ENCODE measurements at regions not wholly inside any gene's neighbourhood (a gene's known extent, or its start where the extent isn't known, plus 50 kb on each side); places are given as distances from the start of the nearest gene placed in this dataset.
"Not testable (repeated sequence)": the region's sequence is repeated elsewhere in the genome, so short reads cannot be mapped to it uniquely, and the experiment has no call there.

DNA sequence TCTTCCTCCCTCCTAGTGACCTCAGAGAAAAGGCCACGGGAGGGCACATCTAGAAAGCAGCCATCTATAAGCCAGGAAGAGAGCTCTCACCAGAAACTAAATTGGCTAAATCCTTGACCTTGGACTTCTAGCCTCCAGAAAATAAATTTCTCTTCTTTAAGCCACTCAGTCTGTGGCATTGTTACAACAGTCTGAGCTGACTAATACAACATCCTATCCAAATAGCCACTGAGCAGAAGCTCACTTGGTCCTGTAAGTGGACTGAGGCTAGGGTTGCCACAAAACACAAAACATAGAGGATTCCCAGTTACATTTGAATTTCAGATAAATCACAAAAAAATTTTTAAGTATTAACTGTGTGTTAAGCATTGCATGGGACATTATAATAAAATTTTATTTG, 383.4 kb downstream of the MLLT3 start:
- no peak for DNase-seq (ENCODE audit: low spot score)

DNA sequence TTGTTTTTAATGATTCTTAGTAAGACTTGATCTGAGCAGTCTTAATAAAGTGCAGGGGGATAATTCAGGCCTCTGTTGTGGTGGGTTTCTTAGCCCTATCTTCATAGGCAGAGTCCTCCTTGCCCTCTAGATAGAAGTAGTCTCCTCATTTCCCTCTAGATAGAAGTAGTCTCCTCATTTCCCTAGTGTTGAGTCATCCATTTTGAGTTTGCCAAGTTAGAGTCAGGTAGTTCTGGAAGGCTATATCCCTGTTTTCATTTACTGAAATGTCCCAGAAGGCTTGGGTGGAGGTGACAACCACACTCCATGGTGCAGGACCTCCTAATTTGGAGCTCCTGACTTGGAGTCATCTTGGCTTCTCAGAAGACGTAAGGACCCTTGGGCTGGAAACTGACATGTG, 384.6 kb downstream of the MLLT3 start:
- DNase-seq (ENCODE audit: low spot score) = no peak

DNA sequence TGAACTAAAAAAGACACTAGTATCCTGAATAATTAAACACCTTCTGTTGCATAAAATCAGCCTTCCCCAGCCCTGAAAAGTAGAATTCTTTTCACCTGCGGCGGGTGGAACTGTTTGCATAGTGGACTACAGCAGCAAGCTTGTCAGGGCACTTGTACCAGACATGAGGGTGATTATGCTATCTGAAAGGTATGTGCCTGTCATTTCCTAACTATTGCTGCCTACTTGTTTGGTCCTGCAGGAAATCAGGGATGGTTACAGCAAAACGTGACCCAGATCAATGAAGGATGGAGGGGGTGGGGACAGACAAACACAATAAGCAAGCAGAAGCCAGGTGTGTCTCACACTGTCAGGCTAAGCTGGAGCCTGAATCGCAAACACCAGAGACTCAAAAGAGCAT, 385.6 kb downstream of the MLLT3 start:
- DNase-seq (ENCODE audit: low spot score) = no peak

DNA sequence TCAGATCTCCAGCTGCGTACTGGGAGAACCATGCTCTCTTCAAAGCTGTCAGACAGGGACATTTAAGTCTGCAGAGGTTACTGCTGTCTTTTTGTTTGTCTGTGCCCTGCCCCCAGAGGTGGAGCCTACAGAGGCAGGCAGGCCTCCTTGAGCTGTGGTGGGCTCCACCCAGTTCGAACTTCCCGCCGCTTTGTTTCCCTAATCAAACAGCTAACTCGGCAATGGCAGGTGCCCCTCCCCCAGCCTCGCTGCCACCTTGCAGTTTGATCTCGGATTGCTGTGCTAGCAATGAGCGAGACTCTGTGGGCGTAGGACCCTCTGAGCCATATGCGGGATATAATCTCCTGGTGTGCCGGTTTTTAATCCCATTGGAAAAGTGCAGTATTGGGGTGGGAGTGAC, 387.1 kb downstream of the MLLT3 start:
- not testable (repeated sequence) for DNase-seq (ENCODE audit: low spot score)

DNA sequence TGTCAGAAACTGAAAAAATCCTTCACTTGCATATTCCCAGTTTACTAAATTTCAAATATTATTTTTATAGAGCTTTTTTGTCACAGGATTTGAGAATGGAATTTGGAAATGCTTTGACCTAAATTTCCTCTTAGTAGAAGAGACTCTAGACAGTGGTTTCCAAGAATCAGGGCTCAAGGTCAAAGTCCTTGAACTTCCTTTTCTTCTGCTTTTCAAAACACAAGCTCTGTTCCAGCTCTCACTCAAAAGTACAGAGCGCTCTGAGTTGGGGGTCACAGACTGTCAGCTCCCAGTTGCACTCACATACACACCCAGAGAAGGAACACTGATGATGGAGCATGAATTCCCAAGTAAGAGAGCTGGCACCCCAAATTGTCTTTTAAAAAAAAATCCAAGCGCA, 394.2 kb downstream of the MLLT3 start:
- no peak for DNase-seq (ENCODE audit: low spot score)

DNA sequence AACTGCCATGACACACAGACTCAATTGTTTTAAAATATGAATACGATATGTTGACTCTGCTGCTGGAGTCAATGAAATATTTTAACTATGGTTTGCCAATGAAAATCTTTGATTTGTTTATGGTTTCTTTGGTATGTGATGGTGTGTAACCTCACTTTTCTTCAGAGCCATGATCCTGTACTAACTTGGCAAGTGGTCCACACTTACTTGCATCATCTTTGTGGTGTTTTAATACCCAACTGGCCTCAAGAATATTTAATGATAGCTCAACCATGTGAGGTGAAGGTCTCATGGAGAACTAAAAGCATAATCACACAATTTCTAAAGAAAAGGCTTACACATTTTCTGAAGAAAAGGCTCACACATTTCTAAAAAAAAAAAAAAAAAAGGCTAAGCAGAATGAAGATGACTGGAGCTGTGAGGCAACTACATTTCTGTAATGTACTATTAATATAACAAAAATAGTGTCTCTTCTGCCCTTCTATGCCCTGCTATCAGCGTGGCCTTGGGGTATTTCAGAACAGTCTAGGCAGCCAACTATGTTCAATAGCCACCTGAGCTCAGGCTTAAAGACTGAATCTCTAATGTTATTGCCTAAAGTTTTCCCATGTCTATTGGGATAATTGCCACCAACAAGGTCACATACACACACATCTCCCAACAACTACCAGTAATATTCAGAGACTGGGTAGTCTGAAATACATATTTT, 395.0 kb downstream of the MLLT3 start:
- no peak for DNase-seq (ENCODE audit: low spot score)

DNA sequence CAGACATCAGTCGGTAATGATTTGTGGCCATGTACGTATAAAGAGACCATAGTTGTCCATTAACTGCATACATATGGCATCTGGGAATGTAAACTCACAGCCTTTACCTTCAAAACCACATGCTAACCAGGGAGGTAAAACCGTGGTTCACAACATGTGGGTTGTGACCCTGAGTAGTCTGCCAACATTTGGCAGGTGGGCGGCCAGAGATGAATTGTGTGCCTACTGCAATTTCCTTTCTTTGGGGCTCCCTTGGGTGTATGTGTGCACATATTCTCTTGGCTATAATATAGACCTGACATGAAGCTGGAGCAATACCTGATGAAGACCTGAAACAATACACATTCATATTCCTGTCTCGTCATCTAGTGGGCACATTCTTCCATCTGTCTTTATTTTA, 396.0 kb downstream of the MLLT3 start:
- DNase-seq (ENCODE audit: low spot score) = no peak

DNA sequence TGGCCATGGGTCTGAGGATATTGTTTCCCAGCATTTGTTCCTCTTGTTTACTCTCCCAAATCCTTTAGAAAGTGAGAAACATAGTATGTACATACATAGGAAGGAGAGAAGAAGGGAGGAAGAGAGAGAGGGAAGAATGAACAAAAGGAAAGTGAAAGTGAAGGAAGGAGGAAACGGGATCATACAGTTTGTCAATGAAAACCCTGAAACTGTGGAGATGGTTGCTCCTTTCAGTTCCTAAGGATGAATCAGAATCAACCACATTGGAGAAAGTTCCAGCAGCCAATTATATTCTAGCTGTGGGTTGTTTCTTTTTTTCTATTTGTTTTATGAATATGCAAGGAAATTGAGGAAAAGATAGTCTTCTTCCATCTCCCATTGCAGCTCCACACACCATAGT, 396.5 kb downstream of the MLLT3 start:
- no peak for DNase-seq (ENCODE audit: low spot score)

DNA sequence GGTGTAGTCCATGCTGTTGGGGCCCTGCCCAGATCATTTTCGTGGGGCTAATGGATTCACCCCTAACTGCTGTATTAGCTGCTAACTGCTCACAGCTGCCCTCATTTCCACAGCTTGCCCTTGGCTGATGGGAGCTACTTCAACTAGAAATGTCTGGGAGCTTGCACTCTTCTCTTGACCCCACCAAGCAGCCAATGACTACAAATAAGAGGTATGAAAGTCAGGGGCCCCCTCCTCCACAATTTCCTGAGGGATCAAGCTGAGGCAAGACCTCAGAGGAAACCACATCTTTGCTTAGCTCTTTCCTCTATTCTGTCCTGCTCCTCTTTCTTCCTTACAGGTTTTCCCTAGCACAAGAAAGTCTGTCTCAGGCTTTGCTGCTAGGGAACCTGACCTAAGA, 397.5 kb downstream of the MLLT3 start:
- DNase-seq (ENCODE audit: low spot score) = no peak

DNA sequence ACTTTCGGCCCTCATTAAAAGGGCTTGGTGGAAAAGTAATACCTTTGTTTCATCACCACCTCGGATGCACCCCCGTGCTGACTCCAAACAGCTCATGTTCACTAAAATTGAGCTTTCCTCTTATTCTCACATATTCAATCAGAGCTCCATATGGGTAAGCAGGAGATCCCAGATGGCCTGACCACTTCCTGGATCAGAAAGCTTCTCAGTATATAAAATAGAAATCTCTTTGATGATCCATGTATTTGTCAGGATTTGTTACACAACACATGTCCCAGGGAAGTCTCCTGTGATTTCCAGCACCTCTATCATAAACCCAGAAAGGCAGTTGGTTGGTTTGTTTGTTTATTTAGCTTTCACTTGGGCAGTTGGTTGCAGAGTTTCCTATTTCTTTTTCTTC, 402.0 kb downstream of the MLLT3 start:
- DNase-seq (ENCODE audit: low spot score) = no peak

DNA sequence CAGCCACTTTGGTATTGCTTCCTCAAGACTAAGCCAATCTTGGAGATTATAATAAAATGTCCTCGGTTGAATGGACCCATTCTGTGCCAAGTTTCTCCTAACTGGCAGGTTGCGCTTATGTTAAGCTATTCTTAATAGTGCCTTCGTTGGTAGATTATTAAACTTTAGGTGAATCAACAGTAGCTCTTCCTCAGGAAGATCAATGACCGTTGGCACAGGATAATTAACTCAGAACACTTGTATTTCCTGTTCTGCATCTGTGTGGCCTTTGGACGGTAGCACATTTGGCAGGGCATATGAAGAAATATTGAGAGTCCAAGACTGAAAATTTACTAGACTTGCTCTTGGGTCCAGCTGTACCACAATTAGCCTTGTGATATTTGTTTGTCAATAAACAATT, 402.9 kb downstream of the MLLT3 start:
- DNase-seq (ENCODE audit: low spot score) = no peak

DNA sequence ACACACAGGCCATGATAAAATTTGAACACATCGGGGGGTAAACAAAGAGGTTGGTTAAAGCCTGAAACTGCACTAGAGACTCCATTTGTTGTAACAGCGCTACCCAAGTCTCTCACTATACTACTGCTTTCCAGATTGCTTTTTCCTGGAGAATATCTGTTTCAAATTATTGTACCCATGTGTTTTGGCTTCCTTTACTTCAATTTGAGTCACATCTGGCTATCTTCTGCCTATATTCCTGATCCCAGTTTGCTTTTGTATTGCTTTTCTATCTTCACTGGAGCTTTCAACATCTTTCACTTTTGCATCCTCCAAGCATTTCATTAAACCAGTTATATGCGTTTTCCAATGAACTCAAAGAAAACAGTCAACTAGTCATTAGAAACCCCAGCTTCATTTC, 404.7 kb downstream of the MLLT3 start:
- DNase-seq (ENCODE audit: low spot score) = no peak

DNA sequence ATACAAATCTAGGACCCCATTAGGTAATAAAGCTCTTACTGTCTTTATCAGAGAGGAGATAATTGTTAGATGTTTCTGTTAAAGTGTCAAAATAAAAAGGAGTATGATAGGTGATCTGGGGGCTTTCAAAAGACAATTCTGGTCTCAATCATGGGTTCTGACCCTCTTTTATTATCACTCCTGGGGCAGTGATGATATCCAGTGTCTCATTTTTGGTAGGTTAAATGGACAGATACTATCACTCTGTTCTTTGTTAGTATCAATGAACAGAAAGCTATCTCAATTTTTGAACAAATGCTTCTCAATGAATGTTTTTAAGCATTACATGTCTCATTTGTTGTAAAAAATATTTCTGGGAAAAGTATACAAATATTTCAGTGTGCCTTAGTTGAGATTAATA, 405.9 kb downstream of the MLLT3 start:
- DNase-seq (ENCODE audit: low spot score) = no peak

DNA sequence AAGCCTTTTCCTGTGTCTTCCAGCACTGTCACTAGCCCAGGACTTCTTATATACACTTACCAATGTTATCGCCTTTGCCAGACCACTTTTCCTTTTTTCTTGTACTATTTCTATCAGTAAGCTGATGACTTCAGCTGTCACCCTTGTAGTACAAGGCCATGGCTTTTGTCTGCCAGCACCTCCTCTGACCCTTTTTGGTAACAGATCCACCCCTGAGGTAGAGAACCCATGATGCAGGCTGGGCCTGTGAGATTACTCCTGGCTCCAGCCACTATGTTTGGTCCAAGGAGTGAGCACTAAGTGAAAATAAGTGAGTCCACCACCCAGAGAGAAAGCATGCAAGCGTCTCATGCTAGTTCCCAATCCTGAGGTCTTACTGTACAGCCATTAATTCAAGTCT, 406.7 kb downstream of the MLLT3 start:
- DNase-seq (ENCODE audit: low spot score) = no peak

DNA sequence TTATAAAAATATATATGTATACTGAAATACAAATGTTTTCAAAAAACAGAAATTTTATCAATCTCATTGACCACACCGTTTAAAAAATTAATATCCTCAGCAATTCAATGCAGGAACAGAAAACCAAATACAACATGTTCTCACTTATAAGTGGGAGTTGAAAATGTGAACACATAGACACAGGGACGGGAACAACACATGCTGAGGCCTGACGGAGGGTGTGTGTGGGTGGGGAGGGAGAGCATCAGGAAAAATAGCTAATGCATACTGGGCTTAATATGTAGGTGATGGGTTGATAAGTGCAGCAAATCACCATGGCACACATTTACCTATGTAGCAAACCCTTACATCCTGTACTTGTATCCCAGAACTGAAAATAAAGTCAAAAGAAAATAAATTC, 409.5 kb downstream of the MLLT3 start:
- no peak for DNase-seq (ENCODE audit: low spot score)

DNA sequence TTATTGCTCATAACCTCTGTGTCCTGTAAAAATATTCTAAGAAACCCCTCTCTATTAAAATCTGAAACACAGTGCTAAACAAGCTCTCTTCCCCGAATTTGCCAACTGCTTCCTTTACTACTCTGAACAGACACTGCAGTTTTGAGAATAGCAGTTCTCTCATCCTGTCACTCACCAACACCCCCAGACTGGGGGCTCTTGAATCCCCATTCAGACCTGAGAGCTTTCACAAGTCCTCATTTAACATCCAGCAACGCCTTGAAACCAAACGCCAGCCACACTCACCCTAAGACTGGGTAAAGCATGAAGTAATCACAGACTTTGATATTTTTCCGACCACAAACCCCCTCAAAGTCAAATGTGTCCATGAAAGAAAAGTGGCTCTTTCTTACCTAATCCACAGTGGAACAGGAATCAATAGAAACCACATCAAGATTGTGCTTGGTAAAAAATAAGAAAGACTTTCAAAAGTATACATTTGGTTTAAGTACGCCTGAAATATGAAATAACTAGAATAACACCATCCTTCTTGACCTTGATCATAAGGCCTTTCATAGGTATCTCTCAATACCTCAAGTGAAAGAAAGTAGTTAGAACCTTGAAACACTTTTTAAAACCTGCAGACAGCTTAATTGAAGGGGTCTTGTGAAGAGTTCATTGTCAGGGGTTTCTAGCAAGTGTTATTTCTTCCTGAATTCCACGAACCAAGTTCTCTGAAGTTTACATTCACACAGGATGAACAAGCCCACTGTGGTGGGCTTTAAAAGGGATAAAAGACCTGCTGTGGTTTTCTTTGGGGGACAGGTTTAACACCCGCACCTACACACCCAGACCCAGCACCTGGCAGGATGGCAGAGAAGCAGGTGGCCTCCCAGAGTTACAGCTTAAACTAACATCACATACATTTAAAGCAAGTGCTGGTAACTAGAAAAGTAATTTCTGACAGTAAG, 412.6 kb downstream of the MLLT3 start:
- DNase-seq (ENCODE audit: low spot score) = no peak

DNA sequence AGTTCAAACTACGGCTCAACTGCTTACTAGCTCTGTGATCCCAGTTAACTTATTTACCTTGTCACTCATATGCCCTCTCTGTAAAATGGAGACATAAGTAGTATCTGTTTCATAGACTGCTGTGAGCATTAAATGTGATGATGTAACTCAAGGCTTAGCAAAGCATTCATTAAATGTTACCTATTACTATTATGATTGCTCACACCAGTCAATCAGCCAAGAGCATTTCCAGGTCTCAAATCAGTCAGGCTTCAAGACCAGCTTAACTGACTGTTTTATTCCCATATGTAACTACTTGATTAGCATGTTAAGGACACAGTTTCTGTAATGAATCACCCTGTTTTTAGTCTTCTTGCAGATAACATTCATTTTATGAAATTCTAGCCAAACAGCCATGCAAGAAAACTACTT, 413.3 kb downstream of the MLLT3 start:
- DNase-seq (ENCODE audit: low spot score) = no peak

DNA sequence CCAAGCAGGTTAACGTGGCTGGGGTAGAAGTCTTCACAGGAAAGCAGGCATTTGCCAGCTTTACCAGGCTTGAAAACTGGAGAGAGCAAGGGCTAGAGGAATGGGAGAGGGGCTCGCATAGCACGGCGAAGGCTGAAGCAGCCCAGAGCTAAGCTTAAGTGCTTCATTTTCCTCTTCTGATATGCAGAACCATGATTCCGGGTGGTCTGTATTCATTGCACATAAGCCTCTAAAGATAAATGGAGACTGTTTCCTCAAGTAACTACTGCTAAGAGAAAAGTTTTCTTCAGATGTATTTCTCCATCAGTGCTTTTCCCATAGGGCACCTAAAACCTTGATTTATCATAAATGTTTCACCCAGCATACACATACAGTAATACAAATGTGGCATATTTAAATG, 414.1 kb downstream of the MLLT3 start:
- DNase-seq (ENCODE audit: low spot score) = no peak

DNA sequence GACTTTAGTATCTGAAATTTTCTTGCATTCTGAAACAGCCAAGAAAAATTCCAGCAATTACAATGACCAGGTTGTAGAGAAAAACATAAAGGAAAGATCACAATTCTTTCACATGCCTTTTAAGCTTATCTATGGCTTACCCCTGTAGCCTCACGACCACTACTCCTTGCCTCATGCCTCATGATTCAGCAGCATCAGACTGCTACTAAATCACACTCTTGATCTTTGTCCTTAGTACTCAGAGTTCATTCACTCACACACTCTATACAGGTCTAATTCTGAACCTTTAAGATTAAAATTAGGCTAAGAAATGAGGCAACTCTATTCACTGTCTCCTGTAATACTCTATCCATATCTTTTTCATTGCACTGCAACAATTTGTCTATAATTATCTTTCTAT, 415.1 kb downstream of the MLLT3 start:
- no peak for DNase-seq (ENCODE audit: low spot score)

DNA sequence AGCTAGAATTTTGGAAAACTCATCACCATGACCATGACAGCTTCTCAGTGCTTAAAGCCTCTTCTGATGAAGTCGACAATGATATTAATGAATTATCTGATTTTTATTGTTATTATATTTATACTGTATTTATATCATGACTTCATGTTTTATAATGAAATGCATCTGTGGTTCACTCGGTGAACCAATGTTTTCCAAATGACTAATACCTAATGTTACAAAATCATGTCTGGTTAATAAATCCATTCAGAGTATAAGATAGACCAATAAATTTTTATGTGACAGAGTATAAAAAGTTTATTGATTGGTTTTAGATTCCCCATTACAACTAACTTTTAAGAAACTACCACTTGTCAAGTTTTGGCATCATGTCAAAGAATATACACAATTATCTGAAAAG, 416.5 kb downstream of the MLLT3 start:
- DNase-seq (ENCODE audit: low spot score) = no peak

DNA sequence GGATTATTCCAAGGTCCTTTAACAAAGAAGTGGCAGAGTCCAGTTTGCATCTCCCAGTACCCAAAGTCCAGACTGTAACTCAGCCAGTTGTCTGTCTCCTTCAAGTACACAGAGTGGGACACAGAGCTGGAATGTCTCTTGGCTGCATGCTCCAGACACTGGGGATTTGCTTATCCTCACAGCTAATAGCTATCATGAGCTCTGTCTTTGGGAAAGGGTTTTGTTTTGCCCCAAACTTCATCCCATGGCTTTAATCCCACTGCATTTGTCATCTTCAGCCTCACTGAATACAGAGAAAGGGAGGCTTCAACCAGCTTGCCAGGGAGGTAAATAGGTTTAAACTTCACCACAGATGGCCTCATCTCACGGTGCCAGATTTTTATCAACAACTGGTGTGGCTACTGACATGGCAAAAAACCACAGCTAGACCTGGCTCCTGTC, 412.2 kb upstream of the SLC24A2 start:
- no peak for DNase-seq (ENCODE audit: low spot score)

DNA sequence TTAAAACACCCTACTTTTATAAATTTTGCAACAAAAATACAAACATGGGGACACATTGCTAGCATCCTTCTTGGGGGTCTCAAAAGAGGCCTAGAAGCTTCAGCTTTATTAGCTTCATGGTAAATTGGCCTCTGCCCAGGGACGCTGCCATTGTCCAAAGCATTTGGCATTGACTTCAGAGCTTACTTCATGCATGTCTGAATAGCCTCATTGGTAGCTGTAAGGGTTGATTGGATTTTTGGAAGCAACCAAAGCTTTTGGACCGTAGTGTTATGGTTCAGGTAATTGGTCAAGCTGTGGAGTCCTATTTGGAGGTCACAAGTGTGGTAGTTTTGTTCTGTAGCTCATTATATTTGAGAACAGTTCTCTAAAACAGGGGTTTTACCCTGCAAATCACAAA, 411.7 kb upstream of the SLC24A2 start:
- DNase-seq (ENCODE audit: low spot score) = no peak

DNA sequence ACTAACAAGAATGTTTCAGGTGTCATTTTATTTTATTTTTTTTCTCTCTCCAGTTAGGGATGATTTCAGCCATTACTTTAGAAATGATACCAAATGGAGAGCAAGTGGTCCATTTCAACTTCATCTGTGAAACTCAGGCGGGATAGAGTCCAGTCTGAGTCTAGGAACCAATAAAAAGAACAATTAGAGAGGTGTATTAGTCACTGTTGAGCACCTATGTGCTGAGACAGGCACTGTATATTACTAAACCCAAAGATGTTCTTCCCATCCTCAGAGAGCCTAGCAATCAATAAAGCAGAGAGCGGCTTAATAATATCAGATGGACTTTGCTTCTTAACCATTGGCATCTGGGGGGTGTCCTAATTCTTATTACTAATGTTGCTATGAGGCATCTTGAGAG, 410.3 kb upstream of the SLC24A2 start:
- DNase-seq (ENCODE audit: low spot score) = no peak
